ENCODE measurements at regions not wholly inside any gene's neighbourhood (a gene's known extent, or its start where the extent isn't known, plus 50 kb on each side); places are given as distances from the start of the nearest gene placed in this dataset.
"Not testable (repeated sequence)": the region's sequence is repeated elsewhere in the genome, so short reads cannot be mapped to it uniquely, and the experiment has no call there.

DNA sequence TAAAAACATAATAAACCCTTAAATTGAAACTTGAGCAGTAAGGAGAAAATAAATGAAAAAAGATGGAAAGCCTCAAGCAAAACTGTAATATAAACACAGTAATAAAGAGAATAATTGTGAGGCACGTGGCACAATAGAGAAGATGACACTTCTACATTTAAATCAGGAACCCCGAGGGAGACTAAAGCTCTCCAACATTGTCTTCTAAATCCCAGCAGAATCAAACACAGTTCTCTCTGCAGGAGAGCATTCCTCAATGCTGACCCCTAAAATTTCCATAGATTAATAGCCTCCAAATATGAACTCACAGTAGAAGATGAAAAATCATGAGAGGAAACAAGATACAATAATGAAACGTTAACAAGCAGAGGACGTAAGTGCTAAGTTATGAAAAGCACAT, 721.2 kb upstream of the COX7C start:
- FAIRE-seq: no peak

DNA sequence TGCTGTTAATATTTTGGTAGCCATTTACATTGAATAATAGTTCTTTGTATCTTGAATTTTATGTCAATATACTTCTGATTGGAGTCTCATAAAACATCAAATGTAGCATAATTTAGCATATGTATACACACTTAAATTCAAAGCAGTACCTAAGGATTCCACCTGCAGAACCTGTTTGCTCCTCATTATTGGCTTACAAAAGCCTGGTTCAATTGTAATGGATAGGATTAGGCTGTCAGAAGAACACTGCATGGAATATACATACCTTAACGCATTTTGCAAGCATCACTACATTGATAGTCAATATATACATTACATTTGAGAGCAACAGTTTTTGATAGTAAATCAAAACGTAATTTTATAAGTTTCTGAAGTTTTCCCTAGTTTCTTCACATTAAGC, 711.3 kb upstream of the COX7C start:
- no peak for FAIRE-seq

GRCh38 chr5:85910335-85910734, 707.4 kb upstream of the COX7C start:
- no peak for FAIRE-seq

- FAIRE-seq: no peak
These were observed 696.8 kb upstream of the COX7C start for GRCh38 chr5:85920984-85921383.

- no peak for FAIRE-seq
These were observed 696.2 kb upstream of the COX7C start for GRCh38 chr5:85921590-85921989.

GRCh38 chr5:85927632-85928031, 690.1 kb upstream of the COX7C start:
- FAIRE-seq: no peak

- no peak for FAIRE-seq
These were observed 688.0 kb upstream of the COX7C start for GRCh38 chr5:85929713-85930112.

- FAIRE-seq: no peak
These were observed 686.5 kb upstream of the COX7C start for GRCh38 chr5:85931220-85931619.

- no peak for FAIRE-seq
These were observed 679.5 kb upstream of the COX7C start for GRCh38 chr5:85938201-85938600.

GRCh38 chr5:85951707-85952210, 666.0 kb upstream of the COX7C start:
- no peak for FAIRE-seq

DNA sequence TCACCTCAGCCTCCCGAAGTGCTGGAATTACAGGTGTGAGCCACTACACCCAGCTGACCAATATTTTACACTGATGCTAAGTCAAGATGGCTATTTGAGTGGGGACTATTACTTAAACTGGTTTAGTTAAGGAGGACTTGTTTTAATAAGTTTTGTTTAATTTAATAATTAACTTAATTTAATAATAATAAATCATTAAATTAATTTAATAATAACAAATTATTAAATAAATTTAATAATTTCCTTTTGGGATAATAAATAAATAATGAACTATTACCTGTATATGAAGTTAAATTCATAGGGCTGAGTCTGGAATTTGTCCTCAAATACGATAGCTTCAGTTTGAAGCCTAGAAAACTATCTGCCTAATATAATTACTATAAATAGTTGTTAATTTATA, 665.1 kb upstream of the COX7C start:
- FAIRE-seq: no peak

DNA sequence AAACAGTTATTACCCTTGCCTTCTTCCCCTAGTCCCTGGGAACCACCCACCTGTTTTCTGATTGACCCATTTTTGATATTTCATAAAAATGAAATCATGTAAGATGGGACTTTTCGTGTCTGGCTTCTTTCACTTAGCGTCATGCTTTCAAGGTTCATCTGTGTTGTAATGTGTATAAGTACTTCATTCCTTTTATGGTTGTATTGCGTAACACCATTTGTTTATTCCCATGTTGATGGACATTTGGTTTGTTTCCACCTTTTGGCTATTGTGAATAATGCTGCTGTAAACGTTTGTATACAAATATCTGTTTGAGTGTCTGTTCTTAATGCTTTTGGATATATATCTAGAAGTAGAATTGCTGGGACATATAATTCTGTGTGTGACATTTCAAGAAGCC, 650.1 kb upstream of the COX7C start:
- no peak for FAIRE-seq

DNA sequence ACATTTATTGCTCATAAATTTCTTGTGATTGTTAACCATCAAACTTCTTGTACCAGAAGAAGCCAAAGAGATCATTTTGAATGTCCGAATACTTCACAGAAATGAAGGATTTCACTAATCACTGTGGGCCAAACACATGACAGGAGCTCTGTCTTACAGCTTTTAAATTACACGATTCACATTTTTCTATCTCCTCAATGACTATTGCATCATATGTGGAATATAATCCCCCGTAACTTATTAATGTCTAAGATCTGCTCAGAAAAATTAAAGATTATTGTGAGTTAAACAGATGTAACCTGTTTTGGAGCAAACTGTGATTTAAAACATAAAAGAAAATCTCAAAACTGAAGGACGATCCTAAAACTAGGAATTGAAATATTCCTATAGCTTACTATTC, 645.2 kb upstream of the COX7C start:
- FAIRE-seq: no peak

- no peak for FAIRE-seq
These were observed 632.6 kb upstream of the COX7C start for GRCh38 chr5:85985167-85985566.

DNA sequence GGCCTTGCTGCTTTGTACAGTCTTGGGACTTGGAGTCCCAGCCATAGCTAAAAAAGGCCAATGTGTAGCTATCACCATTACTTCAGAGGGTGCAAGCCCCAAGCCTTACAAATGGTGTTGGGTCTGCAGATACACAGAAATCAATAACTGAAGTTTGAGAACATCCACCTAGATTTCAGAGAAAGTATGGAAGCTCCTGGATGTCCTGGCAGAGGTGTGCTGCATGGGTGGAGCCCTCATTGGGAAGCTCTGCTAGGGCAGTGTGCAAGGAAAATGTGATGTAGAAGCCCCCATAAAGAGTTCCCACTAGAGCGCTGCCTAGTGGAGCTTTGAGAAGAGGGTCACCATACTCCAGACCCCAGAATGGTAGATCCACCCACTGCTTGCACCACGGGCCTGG, 626.7 kb upstream of the COX7C start:
- no peak for FAIRE-seq

DNA sequence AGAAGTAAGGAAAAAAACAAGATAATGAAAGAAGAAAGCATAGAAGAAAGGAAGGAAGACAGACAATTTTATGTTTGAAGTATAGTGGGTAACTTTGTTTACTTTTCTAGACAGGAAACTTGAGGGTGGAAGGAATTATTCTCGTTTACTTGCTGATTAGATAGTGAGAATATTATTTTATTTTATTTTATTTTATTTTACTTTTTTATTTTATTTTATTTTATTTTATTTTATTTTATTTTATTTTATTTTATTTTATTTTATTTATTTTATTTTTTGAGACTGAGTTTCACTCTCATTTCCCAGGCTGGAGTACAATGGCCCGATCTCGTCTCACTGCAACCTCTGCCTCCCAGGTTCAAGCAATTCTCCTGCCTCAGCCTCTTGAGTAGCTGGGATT, 623.1 kb upstream of the COX7C start:
- FAIRE-seq: not testable (repeated sequence)

GRCh38 chr5:85998656-85999055, 619.1 kb upstream of the COX7C start:
- FAIRE-seq: no peak

DNA sequence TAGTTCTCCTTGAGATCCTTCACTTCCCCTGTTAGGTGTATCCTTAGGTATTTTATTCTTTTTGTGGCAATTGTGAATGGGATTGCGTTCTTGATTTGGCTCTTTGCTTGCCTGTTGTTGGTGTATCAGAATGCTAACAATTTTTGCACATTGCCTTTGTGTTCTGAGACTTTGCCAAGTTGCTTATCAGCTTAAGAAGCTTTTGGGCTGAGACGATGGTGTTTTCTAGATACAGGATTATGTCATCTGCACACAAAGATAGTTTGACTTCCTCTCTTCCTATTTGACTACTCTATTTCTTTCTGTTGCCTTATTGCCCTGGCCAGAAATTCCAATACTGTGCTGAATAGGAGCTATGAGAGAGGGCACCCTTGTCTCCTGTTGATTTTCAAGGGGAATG, 609.4 kb upstream of the COX7C start:
- FAIRE-seq: no peak

DNA sequence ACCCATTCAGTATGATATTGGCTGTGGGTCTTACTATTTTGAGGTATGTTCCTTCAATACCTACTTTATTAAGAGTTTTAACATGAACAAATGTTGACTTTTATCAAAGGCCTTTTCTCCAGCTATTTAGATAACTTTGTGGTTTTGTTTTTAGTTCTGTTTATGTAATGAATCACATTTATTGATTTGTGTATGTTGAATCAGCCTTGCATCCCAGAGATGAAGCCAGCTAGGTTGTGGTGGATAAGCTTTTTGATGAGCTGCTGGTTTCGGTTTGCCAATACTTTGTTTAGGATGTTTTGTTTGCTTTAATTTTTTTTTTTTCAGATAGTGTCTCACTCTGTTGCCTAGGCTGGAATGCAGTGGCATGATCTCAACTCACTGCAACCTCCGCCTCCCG, 609.0 kb upstream of the COX7C start:
- no peak for FAIRE-seq

DNA sequence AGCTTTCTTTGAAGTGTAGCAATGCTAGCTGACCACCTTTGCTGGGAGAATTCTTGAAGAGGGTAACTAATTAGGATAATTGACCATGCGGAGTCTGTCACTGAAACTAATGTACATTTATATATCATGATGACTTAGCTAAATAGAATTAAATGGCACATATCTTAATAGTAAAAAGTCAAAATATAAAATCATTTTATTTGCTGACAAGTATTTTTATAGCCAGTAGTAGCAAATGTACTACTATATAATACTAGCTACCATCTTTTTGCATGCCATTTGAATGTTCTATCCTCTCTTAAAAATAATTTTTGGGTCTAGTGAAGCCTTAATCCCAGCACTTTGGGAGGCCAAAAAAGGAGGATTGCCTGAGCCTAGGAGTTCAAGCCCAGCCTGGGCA, 605.8 kb upstream of the COX7C start:
- FAIRE-seq: no peak

DNA sequence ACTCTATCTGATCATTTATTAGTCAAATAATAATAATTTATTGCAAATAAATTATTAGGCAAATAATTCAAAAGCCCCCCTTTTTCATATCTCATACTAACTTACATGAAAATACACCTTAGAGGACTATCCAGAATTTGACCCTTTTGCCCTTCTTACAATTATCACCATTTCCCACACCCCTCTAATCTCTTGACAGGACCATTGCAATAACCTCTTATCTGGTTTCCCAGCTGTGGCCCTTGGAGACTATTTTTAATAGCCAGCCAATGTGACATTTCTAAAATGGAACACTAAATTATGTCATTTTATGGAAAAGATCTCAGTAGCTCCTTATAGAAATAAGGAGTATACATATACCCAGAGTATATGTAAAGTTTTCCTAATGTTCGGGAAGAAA, 588.4 kb upstream of the COX7C start:
- FAIRE-seq: no peak

- no peak for FAIRE-seq
These were observed 587.0 kb upstream of the COX7C start for GRCh38 chr5:86030753-86031152.

DNA sequence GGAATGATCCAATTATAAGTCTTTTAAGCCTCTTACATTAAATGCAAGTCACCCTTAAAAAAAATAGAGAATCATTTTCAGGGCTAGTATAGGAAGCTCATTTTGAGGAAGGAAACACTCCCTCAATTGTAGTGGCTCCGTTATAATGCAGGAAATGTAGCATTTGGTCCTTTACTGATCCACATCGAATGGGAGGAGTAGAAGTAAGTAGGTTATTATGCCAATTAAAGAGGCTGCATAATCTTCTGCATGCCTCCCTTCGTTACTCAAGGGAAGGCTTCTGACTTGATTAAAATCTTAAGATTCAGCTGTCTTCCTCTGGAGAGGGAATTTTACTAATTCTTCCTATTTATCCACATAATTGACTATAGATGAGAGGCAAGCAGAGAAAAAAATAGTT, 579.2 kb upstream of the COX7C start:
- FAIRE-seq: no peak

GRCh38 chr5:86039351-86039750, 578.4 kb upstream of the COX7C start:
- FAIRE-seq: no peak

DNA sequence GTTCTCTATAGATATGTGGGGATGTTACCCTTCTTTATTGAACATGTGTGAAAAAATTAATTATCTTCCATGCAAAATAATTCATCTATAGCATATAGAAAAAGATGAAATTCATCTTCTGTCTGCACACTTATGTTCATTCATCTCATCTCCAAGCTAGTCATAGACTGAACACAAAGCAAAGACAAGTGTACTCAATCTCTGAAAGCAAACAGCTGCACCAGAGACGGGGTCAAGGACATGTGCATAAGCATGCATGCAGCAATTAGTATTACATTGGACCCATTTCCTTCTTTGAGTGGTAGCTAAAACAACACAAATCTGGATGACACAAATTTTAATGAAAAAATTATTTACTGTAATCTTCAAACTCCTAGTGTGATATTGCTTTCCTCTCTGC, 547.0 kb upstream of the COX7C start:
- FAIRE-seq: no peak

GRCh38 chr5:86074297-86074696, 543.4 kb upstream of the COX7C start:
- FAIRE-seq: no peak

All from islet of Langerhans (tissue), 1 donor.